Stomach (tissue), 4 donors: ENCODE measurements at regions not wholly inside any gene's neighbourhood (a gene's known extent, or its start where the extent isn't known, plus 50 kb on each side); places are given as distances from the start of the nearest gene placed in this dataset.

Experiments used
- EP300 ChIP-seq: sonication (generic); formaldehyde crosslinking; IDR thresholded peaks from one replicate; pipeline ENCODE4 v1.6.1; 2017; ENCODE audit warnings: antibody characterized with exemption
- POLR2A ChIP-seq, 4 donors: fragments of 450-650 bp; IDR thresholded peaks; one replicate each; pipeline ENCODE4 v1.6.1; 2016; ENCODE audit warnings: antibody characterized with exemption in 4 of 4, control low read depth in 2 of 4, mild to moderate bottlenecking in 1 of 4, moderate library complexity in 1 of 4
- TF ChIP-seq, protein P1 (sequence below), 7 experiments: fragments of 450-650 bp in 4 of 7; fragments of 200-600 bp in 3 of 7; sonication (generic) in 3 of 7; IDR thresholded peaks; one replicate each; pipeline ENCODE4 v1.5.1; 2016 to 2019; ENCODE audit warnings: antibody characterized with exemption in 7 of 7, control low read depth in 2 of 7, mild to moderate bottlenecking in 1 of 7

DNA sequence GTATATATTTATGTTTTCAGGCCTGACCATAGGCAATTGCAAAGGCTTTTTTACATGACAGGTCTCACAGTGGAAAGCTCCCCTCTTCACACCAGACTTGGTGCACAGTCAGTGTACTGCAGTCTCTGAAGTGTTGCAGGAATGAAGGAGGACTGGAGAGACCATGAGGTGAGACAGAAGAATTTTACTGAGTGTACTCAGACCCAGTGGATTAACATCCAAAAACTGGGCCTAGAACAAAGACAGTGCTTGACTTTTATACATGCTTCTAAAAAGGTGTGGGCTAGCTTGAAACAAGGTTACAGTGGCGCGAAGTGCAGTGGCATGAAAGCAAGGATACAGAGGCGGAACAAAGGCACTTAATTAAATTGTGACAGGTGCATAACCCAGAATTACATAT is 822.9 kb downstream of the RAPGEF2 start:
- TF ChIP-seq, protein P1, sequence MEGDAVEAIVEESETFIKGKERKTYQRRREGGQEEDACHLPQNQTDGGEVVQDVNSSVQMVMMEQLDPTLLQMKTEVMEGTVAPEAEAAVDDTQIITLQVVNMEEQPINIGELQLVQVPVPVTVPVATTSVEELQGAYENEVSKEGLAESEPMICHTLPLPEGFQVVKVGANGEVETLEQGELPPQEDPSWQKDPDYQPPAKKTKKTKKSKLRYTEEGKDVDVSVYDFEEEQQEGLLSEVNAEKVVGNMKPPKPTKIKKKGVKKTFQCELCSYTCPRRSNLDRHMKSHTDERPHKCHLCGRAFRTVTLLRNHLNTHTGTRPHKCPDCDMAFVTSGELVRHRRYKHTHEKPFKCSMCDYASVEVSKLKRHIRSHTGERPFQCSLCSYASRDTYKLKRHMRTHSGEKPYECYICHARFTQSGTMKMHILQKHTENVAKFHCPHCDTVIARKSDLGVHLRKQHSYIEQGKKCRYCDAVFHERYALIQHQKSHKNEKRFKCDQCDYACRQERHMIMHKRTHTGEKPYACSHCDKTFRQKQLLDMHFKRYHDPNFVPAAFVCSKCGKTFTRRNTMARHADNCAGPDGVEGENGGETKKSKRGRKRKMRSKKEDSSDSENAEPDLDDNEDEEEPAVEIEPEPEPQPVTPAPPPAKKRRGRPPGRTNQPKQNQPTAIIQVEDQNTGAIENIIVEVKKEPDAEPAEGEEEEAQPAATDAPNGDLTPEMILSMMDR (IDR thresholded peaks at IDR 0.05): no peak
- TF ChIP-seq POLR2A (IDR thresholded peaks at IDR 0.05) (no peak), EP300 (no peak)
